AG10803 (cell line): ENCODE measurements at regions not wholly inside any gene's neighbourhood (a gene's known extent, or its start where the extent isn't known, plus 50 kb on each side); places are given as distances from the start of the nearest gene placed in this dataset.

Source experiments
- DNase-seq: peaks from one replicate; pipeline ENCODE4 v3.0.0; 2010; ENCODE audit warnings: low read depth
- H3K4me3 ChIP-seq: 2 replicates; pipeline ENCODE4 v1.5.1; 2011; ENCODE audit warnings: mild to moderate bottlenecking, low read length, control low read depth
- TF ChIP-seq, protein P1 (sequence below): conservative IDR thresholded peaks from 2 replicates; pipeline ENCODE4 v1.5.1; 2011; ENCODE audit warnings: mild to moderate bottlenecking, low read length, control low read depth, inconsistent platforms

DNA sequence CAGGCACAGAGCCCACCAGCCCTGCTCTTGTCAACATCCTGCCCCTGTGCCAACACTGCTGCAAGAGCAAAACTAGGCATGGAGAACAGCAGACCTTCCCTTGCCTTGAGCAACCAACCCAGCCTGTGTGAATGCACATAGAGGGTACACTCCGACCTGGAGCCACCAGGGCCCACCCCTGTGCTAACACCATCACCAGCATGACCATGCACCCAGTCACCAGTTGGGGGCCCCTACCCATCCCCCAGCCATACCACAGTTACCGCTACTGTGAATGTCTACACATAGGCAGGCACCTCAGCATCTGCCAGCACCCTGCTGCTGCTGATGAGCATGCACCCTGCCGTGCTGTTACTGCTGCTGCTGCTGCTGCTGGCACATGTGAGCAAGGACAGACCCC lies 301.9 kb upstream of the ST6GAL2 start:
- H3K4me3 ChIP-seq, result no peak overlapping the region
- TF ChIP-seq, protein P1, sequence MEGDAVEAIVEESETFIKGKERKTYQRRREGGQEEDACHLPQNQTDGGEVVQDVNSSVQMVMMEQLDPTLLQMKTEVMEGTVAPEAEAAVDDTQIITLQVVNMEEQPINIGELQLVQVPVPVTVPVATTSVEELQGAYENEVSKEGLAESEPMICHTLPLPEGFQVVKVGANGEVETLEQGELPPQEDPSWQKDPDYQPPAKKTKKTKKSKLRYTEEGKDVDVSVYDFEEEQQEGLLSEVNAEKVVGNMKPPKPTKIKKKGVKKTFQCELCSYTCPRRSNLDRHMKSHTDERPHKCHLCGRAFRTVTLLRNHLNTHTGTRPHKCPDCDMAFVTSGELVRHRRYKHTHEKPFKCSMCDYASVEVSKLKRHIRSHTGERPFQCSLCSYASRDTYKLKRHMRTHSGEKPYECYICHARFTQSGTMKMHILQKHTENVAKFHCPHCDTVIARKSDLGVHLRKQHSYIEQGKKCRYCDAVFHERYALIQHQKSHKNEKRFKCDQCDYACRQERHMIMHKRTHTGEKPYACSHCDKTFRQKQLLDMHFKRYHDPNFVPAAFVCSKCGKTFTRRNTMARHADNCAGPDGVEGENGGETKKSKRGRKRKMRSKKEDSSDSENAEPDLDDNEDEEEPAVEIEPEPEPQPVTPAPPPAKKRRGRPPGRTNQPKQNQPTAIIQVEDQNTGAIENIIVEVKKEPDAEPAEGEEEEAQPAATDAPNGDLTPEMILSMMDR, result no peak
- DNase-seq, result no peak

DNA sequence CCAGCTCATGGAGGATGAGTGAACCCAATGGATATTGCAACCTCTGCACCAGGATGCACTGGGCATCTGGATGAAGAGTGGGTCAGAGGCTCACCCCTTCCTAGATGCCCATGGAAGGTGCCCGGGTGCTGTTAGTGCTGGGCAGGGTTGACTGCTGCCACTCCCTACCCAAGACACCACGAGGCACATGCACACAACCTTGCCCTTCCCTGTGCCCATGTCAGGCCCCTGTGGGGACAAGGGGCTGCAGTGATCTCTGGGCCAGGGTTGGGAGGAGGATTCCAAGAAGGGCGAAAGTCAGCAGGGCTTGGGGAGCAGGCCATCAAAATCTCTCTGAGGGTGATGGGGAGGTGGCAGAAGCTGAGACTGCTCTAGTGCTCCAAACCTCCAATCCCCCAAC lies 309.7 kb upstream of the ST6GAL2 start:
- TF ChIP-seq, protein P1, result no peak
- no peak overlapping the region for H3K4me3 ChIP-seq
- no peak for DNase-seq

DNA sequence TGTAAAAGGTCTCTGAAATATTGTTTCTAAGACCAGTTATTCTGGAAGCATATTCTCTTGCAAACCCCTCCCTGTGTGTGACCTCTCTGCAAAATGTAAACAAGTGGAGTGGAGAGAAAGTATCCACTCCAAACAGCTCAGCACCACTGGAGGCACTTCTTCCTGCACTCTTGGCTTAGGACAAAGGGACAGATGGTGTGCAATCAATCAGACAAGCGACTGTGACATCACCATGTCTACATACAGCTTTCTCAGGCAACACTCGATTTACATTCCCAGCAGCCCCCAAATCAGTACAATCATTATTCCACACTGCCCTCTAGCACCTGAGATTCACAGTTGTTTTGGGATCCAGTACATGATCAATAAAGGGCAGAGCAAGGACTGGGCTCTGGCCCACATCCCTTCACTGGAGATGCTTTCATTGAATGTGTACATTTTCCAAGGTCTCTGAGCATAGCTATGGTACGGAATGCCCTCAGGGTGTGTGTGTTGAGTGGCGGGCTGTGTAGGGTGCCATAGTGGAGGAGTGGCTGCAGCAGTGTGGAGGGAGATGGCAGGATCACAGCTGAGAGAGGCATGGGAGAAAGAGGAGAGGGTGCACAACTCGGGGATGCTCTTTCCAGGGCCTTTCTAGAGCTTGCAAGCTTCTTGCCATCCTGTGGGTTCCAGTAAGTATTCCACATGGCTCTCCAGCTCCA lies 311.8 kb upstream of the ST6GAL2 start:
- no peak for DNase-seq
- no peak overlapping the region for H3K4me3 ChIP-seq
- TF ChIP-seq, protein P1, result no peak

DNA sequence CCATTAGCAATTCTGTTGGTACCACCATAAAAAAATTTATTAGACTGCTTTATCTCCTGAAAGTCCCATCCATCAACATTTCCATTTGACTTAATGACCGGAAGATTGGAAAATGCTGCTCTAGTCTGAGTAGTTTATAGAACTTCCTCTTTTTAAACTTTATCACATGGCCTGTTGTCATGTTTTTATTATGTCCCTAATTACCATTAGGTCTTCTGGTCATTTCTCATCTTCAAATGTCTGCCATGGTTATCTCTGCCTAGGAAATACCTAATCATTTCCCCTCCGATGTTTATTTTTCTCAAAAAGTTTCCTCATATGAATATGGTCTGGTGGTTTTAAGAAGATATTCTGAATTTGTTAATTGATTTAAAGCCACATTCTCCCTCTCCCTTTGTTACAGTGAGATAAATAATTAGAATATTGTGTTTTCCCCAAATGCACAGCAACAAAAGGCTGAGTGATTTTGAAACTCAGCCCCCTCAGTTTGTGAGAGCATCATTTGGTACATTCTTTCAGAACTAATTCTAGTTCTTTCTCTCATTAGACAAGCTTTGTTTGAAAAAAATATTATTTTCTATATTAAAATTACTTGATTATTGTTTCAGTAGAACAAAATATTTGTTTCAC lies 317.1 kb upstream of the ST6GAL2 start:
- H3K4me3 ChIP-seq, result no peak overlapping the region
- no peak for DNase-seq
- TF ChIP-seq, protein P1, result no peak

DNA sequence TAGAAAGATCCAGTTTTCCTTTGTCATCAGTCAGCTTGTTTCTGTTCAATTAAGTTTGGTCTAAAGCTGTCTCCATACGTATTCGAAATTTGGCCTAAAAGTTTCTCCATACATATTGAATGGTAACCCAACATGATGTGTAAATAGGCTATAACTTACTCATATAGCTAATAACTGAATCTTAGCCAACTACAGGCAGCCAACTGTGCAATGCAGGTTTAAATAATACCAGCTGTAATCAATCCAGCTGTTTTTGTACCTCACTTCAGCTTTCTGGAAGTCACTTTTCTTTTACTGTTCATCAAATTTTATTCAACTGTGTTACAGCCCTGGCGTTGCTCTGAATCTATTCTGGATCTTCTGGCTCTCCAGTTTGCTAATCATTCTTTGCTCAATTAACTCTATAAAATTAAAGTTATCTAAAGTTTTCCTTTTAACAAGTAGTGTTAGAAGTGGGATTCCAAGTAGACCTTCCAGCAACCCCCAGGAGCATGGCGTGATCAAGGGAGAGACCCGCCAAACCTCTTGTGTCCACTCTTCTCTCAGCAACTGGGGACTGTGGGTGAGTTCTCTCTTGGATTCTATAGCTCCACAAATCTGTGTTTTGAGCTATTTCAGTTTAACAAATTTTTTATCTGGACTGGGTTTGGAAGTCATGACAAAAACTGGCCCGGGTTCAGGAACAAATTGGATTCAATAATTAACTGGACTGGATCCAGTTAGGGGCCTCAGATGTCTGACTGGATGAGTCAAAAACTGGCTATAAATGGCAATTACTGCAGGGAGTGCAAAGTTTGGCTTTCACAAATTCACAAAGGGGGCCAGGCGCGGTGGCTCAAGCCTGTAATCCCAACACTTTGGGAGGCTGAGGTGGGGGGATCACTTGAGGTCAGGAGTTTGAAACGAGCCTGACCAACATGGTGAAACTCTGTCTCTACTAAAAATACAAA lies 329.7 kb upstream of the ST6GAL2 start:
- TF ChIP-seq, protein P1, result no peak
- H3K4me3 ChIP-seq, result no peak overlapping the region
- no peak for DNase-seq

DNA sequence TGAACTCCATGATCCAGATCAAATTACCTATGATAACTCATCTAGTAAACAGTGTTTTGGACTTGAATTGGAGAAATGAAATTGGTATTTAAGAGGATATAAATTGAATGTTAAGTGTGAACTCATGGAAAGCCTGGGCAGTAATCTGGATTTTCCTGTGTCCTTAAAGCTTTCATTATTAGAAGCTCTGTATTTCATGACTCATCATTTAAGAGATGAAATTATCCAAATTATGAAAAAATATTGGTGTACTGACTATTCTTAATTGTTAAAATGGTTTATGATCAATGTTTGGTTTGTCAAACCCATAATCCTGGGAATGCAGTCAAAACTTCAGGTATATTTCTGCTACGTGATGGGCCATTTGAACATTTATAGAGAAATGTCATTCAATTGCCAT lies 332.2 kb upstream of the ST6GAL2 start:
- TF ChIP-seq, protein P1, result no peak
- DNase-seq, result no peak

More for the DNA sequence above, 332.2 kb upstream of the ST6GAL2 start:
- no peak overlapping the region for H3K4me3 ChIP-seq
